Neutrophil (primary cell): ENCODE measurements at regions not wholly inside any gene's neighbourhood (a gene's known extent, or its start where the extent isn't known, plus 50 kb on each side); places are given as distances from the start of the nearest gene placed in this dataset.

Experiments used
- H3K27ac ChIP-seq: fragments of 200-600 bp; sonication (generic); 2 replicates; pipeline ENCODE4 v1.5.1; 2016; ENCODE audit warnings: mild to moderate bottlenecking, moderate library complexity
- H3K27me3 ChIP-seq: fragments of 200-600 bp; sonication (generic); 2 replicates; pipeline ENCODE4 v1.6.0; 2016; ENCODE audit warnings: mild to moderate bottlenecking
- H3K36me3 ChIP-seq: fragments of 200-600 bp; sonication (generic); 2 replicates; pipeline ENCODE4 v1.5.1; 2017
- H3K4me1 ChIP-seq, 2 experiments: fragments of 200-600 bp in 1 of 2; sonication (generic) in 1 of 2; 1 replicate in 1 of 2; 2 replicates in 1 of 2; pipeline versions ENCODE4 v1.5.1 to v1.6.1; 2013 to 2016; ENCODE audit warnings: low read depth in 1 of 2, low read length in 1 of 2, mild to moderate bottlenecking in 1 of 2, moderate library complexity in 1 of 2; ENCODE audit not compliant: control insufficient read depth in 1 of 2, insufficient read depth in 1 of 2
- H3K4me3 ChIP-seq, 2 experiments: fragments of 200-600 bp in 1 of 2; sonication (generic) in 1 of 2; 1 replicate in 1 of 2; 2 replicates in 1 of 2; pipeline ENCODE4 v1.5.1; 2013 to 2016; ENCODE audit warnings: low read depth in 1 of 2, low read length in 1 of 2, mild to moderate bottlenecking in 1 of 2, moderate library complexity in 1 of 2
- H3K9me3 ChIP-seq: fragments of 200-600 bp; sonication (generic); 2 replicates; pipeline ENCODE4 v1.5.1; 2016
- TF ChIP-seq, protein P1 (sequence below): fragments of 200-600 bp; sonication (generic); IDR thresholded peaks from 2 replicates; pipeline ENCODE4 v1.5.1; 2016; ENCODE audit warnings: antibody characterized with exemption

DNA sequence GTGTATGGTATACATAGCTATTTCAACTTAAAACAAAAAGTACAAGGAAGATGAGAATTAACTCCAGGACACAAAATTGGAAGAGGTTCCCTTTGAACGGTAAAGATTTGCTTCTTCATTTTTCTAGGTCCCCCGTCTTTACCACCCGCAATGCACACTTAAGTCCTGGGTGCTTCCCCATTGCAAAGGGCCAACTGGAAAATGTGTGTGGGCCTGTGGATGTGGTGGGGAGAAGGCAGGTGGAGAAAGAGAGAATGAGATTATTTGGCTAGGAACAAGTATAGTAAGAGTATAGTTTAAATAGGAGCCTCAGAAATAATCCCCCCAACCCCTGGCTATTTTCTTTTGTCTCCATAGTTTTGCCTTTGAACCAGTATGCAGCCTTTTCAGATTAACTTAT, 115.4 kb downstream of the HLX start:
- H3K4me1 ChIP-seq: peaks cover 25 to 32% of the 10 kb centered on the region in 2 experiments
- H3K27ac ChIP-seq: no peak overlapping the region
- no peak overlapping the region for H3K4me3 ChIP-seq
- no peaks in the 10 kb centered on the region for H3K36me3 ChIP-seq
- TF ChIP-seq, protein P1, sequence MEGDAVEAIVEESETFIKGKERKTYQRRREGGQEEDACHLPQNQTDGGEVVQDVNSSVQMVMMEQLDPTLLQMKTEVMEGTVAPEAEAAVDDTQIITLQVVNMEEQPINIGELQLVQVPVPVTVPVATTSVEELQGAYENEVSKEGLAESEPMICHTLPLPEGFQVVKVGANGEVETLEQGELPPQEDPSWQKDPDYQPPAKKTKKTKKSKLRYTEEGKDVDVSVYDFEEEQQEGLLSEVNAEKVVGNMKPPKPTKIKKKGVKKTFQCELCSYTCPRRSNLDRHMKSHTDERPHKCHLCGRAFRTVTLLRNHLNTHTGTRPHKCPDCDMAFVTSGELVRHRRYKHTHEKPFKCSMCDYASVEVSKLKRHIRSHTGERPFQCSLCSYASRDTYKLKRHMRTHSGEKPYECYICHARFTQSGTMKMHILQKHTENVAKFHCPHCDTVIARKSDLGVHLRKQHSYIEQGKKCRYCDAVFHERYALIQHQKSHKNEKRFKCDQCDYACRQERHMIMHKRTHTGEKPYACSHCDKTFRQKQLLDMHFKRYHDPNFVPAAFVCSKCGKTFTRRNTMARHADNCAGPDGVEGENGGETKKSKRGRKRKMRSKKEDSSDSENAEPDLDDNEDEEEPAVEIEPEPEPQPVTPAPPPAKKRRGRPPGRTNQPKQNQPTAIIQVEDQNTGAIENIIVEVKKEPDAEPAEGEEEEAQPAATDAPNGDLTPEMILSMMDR: no peak
- H3K27me3 ChIP-seq: no peaks in the 10 kb centered on the region
- H3K9me3 ChIP-seq: no peaks in the 10 kb centered on the region

DNA sequence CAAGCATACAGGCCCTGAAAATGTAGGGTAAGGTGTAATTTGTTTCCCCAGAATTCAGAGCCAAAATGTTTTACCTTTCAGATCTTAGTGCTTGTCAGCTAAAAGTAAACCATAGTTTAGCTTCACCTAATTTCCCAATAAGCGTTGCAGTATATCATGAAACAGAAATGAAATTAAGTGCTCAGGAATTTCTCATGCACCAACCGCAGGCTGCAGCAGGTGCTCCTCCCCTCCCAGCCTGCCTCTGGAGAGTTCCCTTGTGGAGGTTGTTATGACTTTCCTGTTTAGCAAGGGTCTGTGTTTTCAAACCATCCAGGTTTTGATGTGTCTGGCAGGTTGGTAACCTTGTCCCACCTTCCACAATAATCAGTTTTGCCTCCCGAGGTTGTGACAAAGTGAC, 118.5 kb downstream of the HLX start:
- no peaks in the 10 kb centered on the region for H3K27me3 ChIP-seq
- H3K27ac ChIP-seq: no peak overlapping the region
- no peak overlapping the region for H3K4me3 ChIP-seq
- peaks cover 47 to 56% of the 10 kb centered on the region in 2 experiments for H3K4me1 ChIP-seq
- H3K9me3 ChIP-seq: no peaks in the 10 kb centered on the region
- TF ChIP-seq, protein P1: no peak
- H3K36me3 ChIP-seq: no peaks in the 10 kb centered on the region

DNA sequence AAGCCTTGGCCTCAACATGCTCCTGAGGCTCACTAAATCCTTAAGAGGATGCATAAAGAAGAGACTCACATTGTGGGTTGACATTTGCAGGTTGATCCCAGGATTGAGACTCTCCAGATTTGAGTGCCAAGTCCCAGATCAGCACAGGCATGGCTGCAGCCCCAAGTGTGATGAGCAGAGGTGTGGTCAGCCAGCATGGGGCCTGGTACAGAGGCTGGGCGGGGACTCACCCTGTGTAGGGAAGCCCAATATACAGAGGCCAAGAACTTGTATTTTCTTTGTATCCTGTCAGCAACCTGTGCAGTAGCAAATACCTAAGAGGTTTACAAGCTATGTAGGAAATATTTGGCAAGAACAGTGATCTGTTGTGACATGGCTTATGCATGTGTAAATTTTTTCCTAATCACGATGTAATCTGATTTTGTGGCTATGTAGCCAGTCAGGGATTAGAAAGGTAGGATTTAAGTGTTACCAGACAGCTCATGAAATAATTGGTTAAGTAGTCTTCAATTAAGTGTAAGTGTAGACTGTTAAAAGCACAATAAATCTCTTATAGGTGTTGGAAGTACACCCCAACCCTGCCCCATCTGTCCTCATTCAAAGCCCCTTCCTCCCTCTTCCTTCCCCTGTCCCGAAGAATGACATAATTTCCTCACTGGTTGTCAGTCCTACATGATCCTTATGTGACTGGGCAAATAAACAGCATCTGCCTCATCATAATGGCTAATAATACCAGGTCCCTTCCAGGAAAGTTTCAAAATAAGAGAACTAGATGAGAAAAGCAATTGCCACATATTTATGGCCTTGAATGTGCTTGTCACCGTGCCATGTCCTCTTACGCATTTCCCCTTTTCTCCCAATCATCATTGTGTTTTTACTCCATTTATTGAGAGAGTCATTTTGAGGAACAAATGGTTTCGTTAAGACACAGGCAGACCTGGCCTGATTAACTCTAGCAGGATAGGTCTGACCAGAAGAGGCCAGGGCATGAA, 120.9 kb downstream of the HLX start:
- H3K27ac ChIP-seq: peak overlapping the region; percentile 83
- H3K9me3 ChIP-seq: no peaks in the 10 kb centered on the region
- peak overlapping the region; percentile 10 to 29 for H3K4me3 ChIP-seq
- H3K36me3 ChIP-seq: no peaks in the 10 kb centered on the region
- TF ChIP-seq, protein P1: peak; percentile 36
- no peaks in the 10 kb centered on the region for H3K27me3 ChIP-seq
- H3K4me1 ChIP-seq: peaks cover 42 to 44% of the 10 kb centered on the region in 2 experiments

DNA sequence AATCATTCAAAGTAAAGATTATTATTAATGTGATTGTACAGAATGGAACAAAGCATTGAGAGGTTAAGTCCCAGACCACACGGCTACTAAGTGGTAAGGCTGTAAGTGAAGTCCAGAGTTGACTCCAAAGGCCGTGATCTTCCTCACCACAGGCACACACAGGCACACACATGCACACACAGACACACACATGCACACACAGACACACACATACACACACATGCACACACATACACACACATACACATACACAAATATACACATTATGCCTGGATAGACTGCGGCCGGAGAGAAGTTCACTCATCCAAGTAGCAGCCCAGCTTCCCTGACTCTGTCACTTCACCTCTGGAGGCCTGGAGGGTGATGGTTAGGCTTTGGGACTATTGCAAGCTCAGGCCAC, 121.9 kb downstream of the HLX start:
- H3K27ac ChIP-seq: peak overlapping the region; percentile 83

DNA sequence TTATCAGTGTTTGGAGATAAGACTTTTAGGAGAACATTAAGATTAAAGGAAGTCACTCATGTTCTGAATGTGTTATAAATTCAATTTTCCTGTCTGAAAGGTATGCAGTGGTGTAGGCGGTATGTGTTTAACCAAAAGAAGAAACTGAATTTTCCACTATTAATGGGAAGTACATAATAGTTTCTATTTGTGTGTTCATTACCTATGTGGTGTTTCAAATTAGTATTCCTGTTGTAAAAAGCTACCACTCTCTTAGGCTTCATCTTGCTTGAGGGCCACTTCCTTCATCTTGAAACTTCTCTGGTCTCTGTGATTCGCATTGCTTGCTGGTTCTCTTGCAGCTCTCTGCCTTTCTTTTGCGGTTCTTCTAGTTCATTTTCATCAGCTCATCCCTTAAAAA, 123.4 kb downstream of the HLX start:
- Histone ChIP-seq H3K4me1 (peaks cover 42 to 44% of the 10 kb centered on the region in 2 experiments), H3K4me3 (no peak overlapping the region), H3K36me3 (no peaks in the 10 kb centered on the region), H3K9me3 (no peaks in the 10 kb centered on the region), H3K27ac (no peak overlapping the region), H3K27me3 (no peaks in the 10 kb centered on the region)
- TF ChIP-seq, protein P1: no peak

More for the DNA sequence above, 121.9 kb downstream of the HLX start:
- Histone ChIP-seq H3K27me3 (no peaks in the 10 kb centered on the region), H3K36me3 (no peaks in the 10 kb centered on the region), H3K4me3 (peak overlapping the region in 1 of 2 experiments; percentile 19), H3K4me1 (peaks cover 42 to 44% of the 10 kb centered on the region in 2 experiments), H3K9me3 (no peaks in the 10 kb centered on the region)
- TF ChIP-seq, protein P1: no peak
